ENCODE measurements at regions not wholly inside any gene's neighbourhood (a gene's known extent, or its start where the extent isn't known, plus 50 kb on each side); places are given as distances from the start of the nearest gene placed in this dataset.

- no peak overlapping the region for H2BK12ac ChIP-seq (ENCODE audit: insufficient read length, low read depth, low read length)
- no peak overlapping the region for H3K56ac ChIP-seq (ENCODE audit: insufficient read length, low read depth, low read length)
- Mint-ChIP-seq H3K36me3 (ENCODE audit: insufficient read depth in 1 of 3, low read depth in 3 of 3) (peaks cover 2 to 9% (median 6%) of the 10 kb centered on the region in 3 experiments; a peak in 5 of 7 replicates), H3K27ac (no peak overlapping the region), H3K9me3 (peaks cover 8 to 11% of the 10 kb centered on the region in 2 experiments), H3K4me1 (no peaks in the 10 kb centered on the region), H3K27me3 (ENCODE audit: low read depth) (peaks cover 16% of the 10 kb centered on the region), H3K4me3 (no peak overlapping the region)
- TF ChIP-seq CTCF (conservative IDR thresholded peaks at IDR 0.05) = no peak
- no peak overlapping the region for H3K9ac ChIP-seq (ENCODE audit: extremely low read depth, insufficient read length, low read length)
- H3K14ac ChIP-seq (ENCODE audit: insufficient read depth, low read length) = no peak overlapping the region
- no peak overlapping the region for H4K91ac ChIP-seq (ENCODE audit: insufficient read length, low read depth, low read length)
- no peak overlapping the region for H3K4me2 ChIP-seq (ENCODE audit: insufficient read depth, insufficient read length, low read length)
- no peaks in the 10 kb centered on the region for H3K79me2 ChIP-seq (ENCODE audit: insufficient read depth, low read length)
- no peaks in the 10 kb centered on the region for H3K9me3 ChIP-seq (ENCODE audit: control insufficient read depth, low read depth, low read length)
- no peak overlapping the region for H4K8ac ChIP-seq (replicated peaks; ENCODE audit: insufficient read length, low read depth, low read length)
- H2AFZ ChIP-seq (ENCODE audit: low read length) = no peak overlapping the region
- H3K23me2 ChIP-seq (ENCODE audit: insufficient read length, low read depth, low read length, poor library complexity, severe bottlenecking) = no peaks in the 10 kb centered on the region
- H4K20me1 ChIP-seq (ENCODE audit: control insufficient read depth, insufficient read depth, insufficient read length) = no peaks in the 10 kb centered on the region
- H4K5ac ChIP-seq (ENCODE audit: insufficient read length, low read depth, low read length) = no peak overlapping the region
- H3T11ph ChIP-seq (ENCODE audit: low read length) = no peak overlapping the region
- no peak overlapping the region for H3K27ac ChIP-seq (ENCODE audit: insufficient read length, low read depth, low read length)
- H2AK5ac ChIP-seq (ENCODE audit: insufficient read length, low read length) = no peak overlapping the region
- no peak overlapping the region for H3K23ac ChIP-seq (ENCODE audit: insufficient read length, low read depth, low read length)
- H2BK20ac ChIP-seq (ENCODE audit: low read depth, low read length, poor library complexity, severe bottlenecking) = no peak overlapping the region
- no peak for DNase-seq
- no peaks in the 10 kb centered on the region for H3K27me3 ChIP-seq (ENCODE audit: insufficient read depth, low read length)
- no peaks in the 10 kb centered on the region for H3K4me1 ChIP-seq (ENCODE audit: insufficient read depth, low read length)
- no peaks in the 10 kb centered on the region for H3K79me1 ChIP-seq (ENCODE audit: insufficient read depth, low read depth, low read length, poor library complexity, severe bottlenecking)
- H2BK5ac ChIP-seq (ENCODE audit: insufficient read length, low read length) = no peak overlapping the region
- no peak overlapping the region for H3K4ac ChIP-seq (ENCODE audit: low read depth, low read length)
- no peak overlapping the region for H3K18ac ChIP-seq (ENCODE audit: insufficient read length, low read depth, low read length)
- H2BK120ac ChIP-seq (ENCODE audit: low read depth, low read length, poor library complexity, severe bottlenecking) = no peak overlapping the region
- H2BK15ac ChIP-seq (ENCODE audit: low read depth, low read length) = no peak overlapping the region
These were observed 178.3 kb upstream of the SYT6 start for GRCh38 chr1:114331936-114332335.
